Right lobe of liver (tissue), 4 donors: ENCODE measurements at regions not wholly inside any gene's neighbourhood (a gene's known extent, or its start where the extent isn't known, plus 50 kb on each side); places are given as distances from the start of the nearest gene placed in this dataset.

Source experiments
- POLR2A ChIP-seq: fragments of 450-650 bp; IDR thresholded peaks from one replicate; pipeline ENCODE4 v1.6.1; 2017; ENCODE audit warnings: antibody characterized with exemption, mild to moderate bottlenecking
- TF ChIP-seq, protein P1 (sequence below), 4 donors: fragments of 200-600 bp in 3 of 4; fragments of 450-650 bp in 1 of 4; IDR thresholded peaks; one replicate each; pipeline versions ENCODE4 v1.5.1 to v1.8.0; 2016 to 2022; ENCODE audit warnings: antibody characterized with exemption in 4 of 4, mild to moderate bottlenecking in 2 of 4
- donor health status: DM: no; HTN: no; CAD: no.
- donor health status: DM: no; HTN: no; CAD: no.
- donor health status: DM: no; HTN: yes; CAD: no.

- TF ChIP-seq POLR2A, result no peak
- TF ChIP-seq, protein P1, sequence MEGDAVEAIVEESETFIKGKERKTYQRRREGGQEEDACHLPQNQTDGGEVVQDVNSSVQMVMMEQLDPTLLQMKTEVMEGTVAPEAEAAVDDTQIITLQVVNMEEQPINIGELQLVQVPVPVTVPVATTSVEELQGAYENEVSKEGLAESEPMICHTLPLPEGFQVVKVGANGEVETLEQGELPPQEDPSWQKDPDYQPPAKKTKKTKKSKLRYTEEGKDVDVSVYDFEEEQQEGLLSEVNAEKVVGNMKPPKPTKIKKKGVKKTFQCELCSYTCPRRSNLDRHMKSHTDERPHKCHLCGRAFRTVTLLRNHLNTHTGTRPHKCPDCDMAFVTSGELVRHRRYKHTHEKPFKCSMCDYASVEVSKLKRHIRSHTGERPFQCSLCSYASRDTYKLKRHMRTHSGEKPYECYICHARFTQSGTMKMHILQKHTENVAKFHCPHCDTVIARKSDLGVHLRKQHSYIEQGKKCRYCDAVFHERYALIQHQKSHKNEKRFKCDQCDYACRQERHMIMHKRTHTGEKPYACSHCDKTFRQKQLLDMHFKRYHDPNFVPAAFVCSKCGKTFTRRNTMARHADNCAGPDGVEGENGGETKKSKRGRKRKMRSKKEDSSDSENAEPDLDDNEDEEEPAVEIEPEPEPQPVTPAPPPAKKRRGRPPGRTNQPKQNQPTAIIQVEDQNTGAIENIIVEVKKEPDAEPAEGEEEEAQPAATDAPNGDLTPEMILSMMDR (IDR thresholded peaks at IDR 0.05), result peak; percentile 32 to 57 (median 40)
These were observed 352.0 kb upstream of the C1orf87 start for GRCh38 chr1:60425528-60425927.
